Fibroblast of the aortic adventitia (primary cell): ENCODE measurements at regions not wholly inside any gene's neighbourhood (a gene's known extent, or its start where the extent isn't known, plus 50 kb on each side); places are given as distances from the start of the nearest gene placed in this dataset.
A peak's percentile ranks its signal among the peaks of the same experiment; 100 is the strongest.
"Not testable (repeated sequence)": the region's sequence is repeated elsewhere in the genome, so short reads cannot be mapped to it uniquely, and the experiment has no call there.

Experiments used
- DNase-seq: peaks from one replicate; pipeline ENCODE4 v3.0.0-alpha.2; 2010; ENCODE audit warnings: low read depth
- H3K4me3 ChIP-seq: 2 replicates; pipeline ENCODE4 v1.5.1; 2011; ENCODE audit warnings: low read depth, mild to moderate bottlenecking, control low read depth, low read length, moderate library complexity
- CTCF ChIP-seq: IDR thresholded peaks from 2 replicates; pipeline ENCODE4 v1.5.1; 2011; ENCODE audit warnings: mild to moderate bottlenecking, low read length, control low read depth, inconsistent platforms; ENCODE audit not compliant: insufficient read depth

DNA sequence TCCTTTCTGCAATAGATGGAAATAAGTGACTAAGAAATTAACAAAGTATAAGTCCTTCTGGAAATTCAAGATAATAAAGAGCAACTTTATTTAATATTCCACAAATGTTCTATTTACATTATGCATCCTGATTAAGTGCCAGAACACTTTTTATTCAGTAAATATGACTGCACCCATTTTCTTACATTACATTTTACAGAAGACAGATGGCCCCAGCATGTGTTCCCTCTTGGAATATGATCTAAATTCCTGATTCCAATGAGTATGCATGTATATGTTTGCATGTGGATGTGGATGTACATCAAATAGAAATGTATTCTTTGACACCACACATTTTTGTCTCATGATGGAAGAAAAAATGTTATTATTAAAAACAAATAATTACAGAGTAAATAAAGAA lies 628.7 kb upstream of the SEMA3D start:
- DNase-seq, result no peak
- TF ChIP-seq CTCF, result no peak
- no peak overlapping the region for H3K4me3 ChIP-seq

GRCh38 chr7:85806321-85806720 lies 619.5 kb upstream of the SEMA3D start:
- TF ChIP-seq CTCF, result no peak
- DNase-seq, result no peak

GRCh38 chr7:85805656-85806055 lies 618.8 kb upstream of the SEMA3D start:
- H3K4me3 ChIP-seq, result no peak overlapping the region
- peak; percentile 47 for DNase-seq
- no peak for TF ChIP-seq CTCF

More at GRCh38 chr7:85806321-85806720, 619.5 kb upstream of the SEMA3D start:
- H3K4me3 ChIP-seq, result no peak overlapping the region

DNA sequence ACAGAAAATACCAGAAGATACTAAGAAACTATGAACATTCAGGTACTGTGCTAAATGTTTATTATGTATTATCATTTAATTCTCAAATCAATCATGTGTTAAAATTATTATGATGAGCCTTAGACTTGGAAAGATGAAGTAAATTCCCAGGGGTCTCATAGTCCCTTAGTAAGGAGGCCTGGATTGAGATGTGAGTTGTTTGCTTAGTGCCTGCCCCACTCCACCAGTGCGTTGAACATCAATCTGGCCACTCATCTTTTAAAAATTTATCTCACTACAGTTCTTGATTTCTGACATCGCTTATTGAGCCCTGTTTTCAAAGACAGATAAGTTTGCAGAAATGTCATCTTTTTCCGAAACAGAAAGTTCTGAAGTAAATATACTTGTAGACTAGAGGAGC lies 618.4 kb upstream of the SEMA3D start:
- DNase-seq, result peak; percentile 0
- TF ChIP-seq CTCF, result no peak

DNA sequence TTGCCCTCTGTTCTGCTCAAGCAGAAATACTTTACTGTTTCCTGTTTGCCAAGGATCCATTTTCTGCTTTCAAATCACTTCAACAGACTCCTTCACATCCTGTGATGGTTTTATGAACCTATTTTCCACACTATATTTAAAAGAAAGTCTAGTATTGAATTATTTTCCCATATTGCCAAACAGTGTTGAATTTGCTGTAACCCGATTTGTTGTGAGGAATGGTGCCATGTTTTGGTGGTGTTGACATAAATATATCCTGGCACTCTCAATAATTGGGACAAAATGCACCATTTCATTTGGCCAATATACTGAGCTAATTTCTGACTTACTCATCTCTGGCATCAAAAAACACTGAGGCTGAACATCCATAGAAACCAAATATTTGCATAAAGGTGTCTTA lies 615.4 kb upstream of the SEMA3D start:
- no peak overlapping the region for H3K4me3 ChIP-seq
- TF ChIP-seq CTCF, result no peak
- no peak for DNase-seq

More for the DNA sequence above, 618.4 kb upstream of the SEMA3D start:
- no peak overlapping the region for H3K4me3 ChIP-seq

GRCh38 chr7:85796956-85797355 lies 610.1 kb upstream of the SEMA3D start:
- no peak for TF ChIP-seq CTCF
- no peak for DNase-seq
- no peak overlapping the region for H3K4me3 ChIP-seq

DNA sequence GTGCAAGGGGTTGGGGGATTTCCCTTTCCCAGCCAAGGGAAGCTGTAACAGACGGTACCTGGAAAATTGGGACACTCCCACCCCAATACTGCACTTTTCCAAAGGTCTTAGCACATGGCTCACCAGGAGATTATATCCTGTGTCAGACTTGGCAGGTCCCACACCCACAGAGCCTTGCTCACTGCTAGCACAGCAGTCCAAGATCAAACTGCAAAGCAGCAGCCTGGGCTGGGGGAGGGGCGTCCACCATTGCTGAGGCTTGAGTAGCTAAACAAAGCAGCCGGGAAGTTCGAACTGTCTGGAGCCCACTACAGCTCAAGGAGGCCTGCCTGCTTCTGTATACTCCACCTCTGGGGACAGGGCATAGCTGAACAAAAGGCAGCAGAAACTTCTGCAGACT lies 604.2 kb upstream of the SEMA3D start:
- DNase-seq, H3K4me3 ChIP-seq: not testable (repeated sequence)
